ENCODE measurements at regions not wholly inside any gene's neighbourhood (a gene's known extent, or its start where the extent isn't known, plus 50 kb on each side); places are given as distances from the start of the nearest gene placed in this dataset.

- FAIRE-seq = no peak
These were observed 396.5 kb upstream of the SALL3 start for GRCh38 chr18:78582898-78583738.

DNA sequence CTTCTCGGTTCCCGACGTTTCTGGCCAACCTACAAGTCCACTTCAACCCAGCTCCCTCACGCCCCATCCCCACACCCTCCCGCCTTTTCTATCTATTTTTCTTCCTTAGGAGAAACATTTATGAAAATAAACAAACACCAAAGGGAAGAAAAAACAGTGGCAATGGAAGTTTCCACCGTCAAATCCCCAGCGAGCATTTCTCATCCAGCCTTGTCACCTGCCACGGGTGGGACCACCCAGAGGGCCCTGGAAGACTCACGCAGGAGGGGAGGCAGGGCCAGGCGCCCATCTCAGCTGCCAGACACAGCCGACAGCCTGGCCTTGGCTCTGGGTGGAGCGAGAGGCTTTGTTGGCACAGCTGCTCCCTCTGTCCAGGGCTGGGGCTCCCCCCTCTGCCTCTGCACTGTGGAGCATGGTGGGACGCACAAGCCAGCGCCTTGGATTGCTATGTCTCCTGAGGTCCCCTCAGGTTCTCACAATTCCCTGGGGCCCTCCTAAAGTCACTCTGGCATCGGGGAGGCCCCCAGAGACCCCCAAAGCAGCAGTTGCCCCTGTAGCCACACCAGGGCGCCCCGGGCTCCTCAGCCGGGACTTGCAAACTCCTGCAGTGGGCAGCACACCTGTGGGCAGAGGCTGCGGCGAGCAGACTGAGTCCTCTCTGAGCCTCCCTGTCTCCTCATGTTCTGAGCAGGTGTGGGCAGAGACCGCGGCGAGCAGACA, 395.7 kb upstream of the SALL3 start:
- no peak for FAIRE-seq

DNA sequence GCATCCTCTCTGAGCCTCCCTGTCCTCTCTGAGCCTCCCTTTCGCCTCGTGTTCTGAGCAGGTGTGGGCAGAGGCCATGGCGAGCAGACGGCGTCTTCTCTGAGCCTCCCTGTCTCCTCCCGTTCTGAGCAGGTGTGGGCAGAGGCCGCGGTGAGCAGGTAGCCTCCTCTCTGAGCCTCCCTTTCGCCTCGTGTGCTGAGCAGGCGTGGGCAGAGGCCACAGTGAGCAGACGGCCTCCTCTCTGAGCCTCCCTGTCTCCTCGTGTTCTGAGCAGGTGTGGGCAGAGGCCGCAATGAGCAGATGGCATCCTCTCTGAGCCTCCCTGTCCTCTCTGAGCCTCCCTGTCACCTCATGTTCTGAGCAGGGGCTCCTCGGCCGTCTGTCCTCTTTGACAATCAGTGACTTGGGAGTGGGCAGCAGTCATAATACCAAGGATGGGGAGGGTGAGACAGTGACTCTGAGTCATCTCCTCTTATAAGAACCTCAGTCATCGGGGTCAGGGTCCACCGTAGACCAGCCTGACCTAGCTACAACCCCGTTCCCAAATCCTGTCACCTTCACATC, 395.1 kb upstream of the SALL3 start:
- no peak for FAIRE-seq

- no peak for FAIRE-seq
These were observed 393.0 kb upstream of the SALL3 start for GRCh38 chr18:78586586-78586985.

DNA sequence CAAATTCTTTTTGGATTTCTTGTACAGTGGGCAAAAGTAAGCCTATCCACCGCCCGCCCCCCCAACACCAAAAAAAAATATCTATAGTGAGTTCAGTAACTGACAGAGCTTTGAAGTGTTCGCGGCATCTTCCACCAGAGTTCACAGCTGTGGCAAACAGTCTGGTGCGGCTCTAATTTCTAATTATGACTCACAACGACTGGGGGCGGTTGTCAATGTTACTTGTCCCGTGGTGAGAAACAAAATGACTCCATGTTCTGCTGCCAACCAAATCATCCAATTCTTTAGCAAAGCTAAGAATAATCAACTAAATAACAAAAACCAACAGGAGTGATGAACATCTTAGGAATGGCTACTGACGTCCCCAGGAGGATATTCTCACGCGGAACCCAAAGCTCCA, 392.5 kb upstream of the SALL3 start:
- FAIRE-seq = no peak

- FAIRE-seq = no peak
These were observed 391.7 kb upstream of the SALL3 start for GRCh38 chr18:78587626-78588600.

DNA sequence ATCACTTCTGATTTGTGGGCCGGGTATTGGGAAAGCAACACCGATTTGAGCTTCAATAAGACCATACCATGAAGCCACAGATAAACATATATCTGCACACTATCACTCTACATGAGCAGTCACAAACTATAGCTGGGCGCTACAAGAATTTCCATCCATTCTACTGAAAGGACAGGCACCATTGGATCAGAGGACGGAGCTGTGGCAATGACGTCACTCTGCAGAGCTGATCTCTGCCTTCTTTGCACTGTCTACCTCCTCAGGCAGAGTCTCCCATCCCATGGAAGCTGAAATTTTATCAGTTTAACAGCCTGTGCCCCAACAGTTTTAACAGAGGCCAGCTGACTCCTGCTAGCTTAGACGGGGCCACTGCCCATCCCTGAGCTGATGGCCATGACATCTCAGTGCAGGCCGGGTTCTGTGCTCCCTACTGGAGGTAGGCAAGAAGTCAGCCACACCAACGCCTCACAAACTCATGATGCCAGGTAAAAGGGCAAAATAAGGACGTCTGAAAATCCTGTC, 389.6 kb upstream of the SALL3 start:
- FAIRE-seq = no peak

- FAIRE-seq = no peak
These were observed 384.2 kb upstream of the SALL3 start for GRCh38 chr18:78595453-78595852.

GRCh38 chr18:78595924-78596573, 383.6 kb upstream of the SALL3 start:
- FAIRE-seq = no peak

GRCh38 chr18:78596794-78597345, 382.7 kb upstream of the SALL3 start:
- no peak for FAIRE-seq

GRCh38 chr18:78601349-78601748, 378.3 kb upstream of the SALL3 start:
- FAIRE-seq = no peak

- FAIRE-seq = no peak
These were observed 377.7 kb upstream of the SALL3 start for GRCh38 chr18:78601923-78602322.

DNA sequence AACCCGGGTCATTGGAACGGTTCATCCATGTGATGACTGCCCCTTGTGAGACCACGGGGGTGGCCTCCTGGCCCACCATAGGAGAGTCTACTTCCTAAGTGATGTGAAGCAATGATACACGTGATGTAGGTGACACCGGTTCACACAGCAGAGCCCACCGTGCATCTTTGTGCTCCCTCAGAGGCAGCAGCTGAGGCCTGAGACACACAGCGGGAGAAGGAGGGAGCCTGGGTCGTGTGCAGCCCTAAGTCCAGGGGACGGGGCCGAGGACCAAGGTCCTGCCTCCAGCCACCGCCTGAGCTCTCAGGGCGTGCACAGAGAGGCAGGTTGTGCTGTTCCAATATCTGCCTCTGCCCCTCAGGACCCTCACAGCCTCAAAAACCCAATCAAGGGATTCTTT, 377.2 kb upstream of the SALL3 start:
- no peak for FAIRE-seq

- no peak for FAIRE-seq
These were observed 376.3 kb upstream of the SALL3 start for GRCh38 chr18:78603102-78603983.

GRCh38 chr18:78605255-78605654, 374.4 kb upstream of the SALL3 start:
- FAIRE-seq = no peak

DNA sequence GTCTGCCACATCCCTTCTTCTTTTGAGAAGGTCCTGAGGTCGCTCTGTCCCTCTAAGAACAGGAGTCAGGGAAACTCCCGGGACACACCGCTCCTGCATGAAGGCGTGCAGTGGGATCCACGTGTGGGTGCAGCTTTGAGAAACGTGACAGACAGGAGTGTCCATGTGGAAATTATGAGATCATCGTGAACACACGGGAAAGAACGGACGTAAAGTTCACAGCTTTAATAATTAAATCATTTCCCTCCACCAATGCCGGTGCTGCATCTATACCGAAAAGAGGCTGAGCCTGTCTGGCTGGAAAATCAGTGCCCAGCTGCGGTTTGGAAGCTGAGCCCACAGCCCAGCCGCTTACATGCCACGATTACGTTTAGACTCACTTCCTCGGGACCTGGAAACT, 372.4 kb upstream of the SALL3 start:
- FAIRE-seq = no peak

DNA sequence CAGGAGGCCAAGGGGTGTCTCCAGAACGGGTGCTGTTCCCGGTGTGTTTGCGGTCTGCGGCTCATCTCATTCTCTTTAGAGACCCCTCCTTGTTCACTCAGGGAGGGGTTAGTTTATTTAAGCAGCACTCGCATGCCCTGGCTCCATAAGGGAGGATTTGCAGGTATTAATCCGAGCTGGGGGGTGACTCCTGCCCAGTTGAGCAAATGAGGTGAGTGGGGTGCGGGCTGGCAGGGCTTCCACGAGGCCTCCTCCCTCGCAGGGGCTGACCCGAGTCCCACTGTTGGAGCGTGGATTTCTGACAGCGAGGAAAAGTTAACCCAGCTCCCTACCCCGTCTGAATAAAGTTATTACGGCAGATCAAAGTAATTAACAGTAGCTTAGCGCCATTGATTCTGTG, 371.8 kb upstream of the SALL3 start:
- FAIRE-seq = no peak

DNA sequence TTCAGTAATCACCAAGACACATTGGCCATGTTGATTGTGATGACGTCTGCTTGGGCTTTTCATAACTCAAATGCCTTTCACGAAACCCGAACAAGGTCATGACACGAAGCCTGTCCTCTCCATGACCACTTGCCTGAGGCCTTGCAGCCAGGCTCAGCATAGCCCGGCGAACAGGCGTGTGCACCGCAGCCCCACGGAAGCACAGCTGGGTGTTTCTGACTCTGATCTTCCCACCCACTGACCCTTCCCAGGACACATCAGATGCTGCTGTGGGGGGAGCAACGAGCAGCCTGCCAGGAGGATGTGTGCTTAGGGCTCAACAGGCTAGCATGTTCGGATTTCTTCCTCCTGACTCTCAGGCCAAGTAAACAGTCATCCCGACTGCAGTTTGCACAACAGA, 369.4 kb upstream of the SALL3 start:
- no peak for FAIRE-seq

GRCh38 chr18:78611201-78611800, 368.3 kb upstream of the SALL3 start:
- FAIRE-seq = no peak

- FAIRE-seq = no peak
These were observed 367.7 kb upstream of the SALL3 start for GRCh38 chr18:78611869-78612268.
